Spleen (tissue), 7 donors: ENCODE measurements at regions not wholly inside any gene's neighbourhood (a gene's known extent, or its start where the extent isn't known, plus 50 kb on each side); places are given as distances from the start of the nearest gene placed in this dataset.

Experiments
- POLR2A ChIP-seq, 3 donors: fragments of 450-650 bp; IDR thresholded peaks; one replicate each; pipeline ENCODE4 v1.5.1; 2017; ENCODE audit warnings: antibody characterized with exemption in 3 of 3, mild to moderate bottlenecking in 1 of 3
- TF ChIP-seq, protein P1 (sequence below), 11 experiments: fragments of 200-600 bp in 7 of 11; fragments of 450-650 bp in 4 of 11; sonication (generic) in 4 of 11; IDR thresholded peaks in 8 of 11; conservative IDR thresholded peaks in 3 of 11; 1 replicate in 7 of 11; 2 replicates in 4 of 11; pipeline versions ENCODE4 v1.4.0 to v1.8.0; 2016 to 2021; ENCODE audit warnings: antibody characterized with exemption in 11 of 11, inconsistent platforms in 4 of 11, mild to moderate bottlenecking in 1 of 11
- donor health status: DM: no; HTN: no; CAD: no; lungs with moderate emphysema.
- donor health status: DM: no; HTN: no; CAD: no.
- donor health status: DM: no; HTN: no; CAD: no.

DNA sequence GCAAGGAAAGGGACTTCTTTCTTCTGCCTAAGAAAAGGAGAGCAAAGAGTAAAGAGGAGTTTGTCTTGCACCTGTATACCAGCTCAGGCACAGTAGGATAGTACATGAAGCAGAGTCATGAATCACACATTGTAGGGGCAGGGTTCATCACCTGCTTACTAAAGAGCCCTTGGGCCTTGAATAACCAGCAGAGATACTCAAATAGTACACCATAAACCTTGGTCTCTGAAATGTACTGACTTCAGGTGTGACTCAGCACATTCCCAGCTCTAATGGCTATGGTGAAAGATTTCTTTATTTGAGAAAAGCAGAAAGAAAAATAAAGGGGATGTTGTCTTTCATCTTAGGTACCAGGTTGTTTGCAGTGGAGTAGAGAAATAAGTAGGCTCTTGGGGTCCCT lies 122.8 kb downstream of the KDM5D start:
- TF ChIP-seq, protein P1, sequence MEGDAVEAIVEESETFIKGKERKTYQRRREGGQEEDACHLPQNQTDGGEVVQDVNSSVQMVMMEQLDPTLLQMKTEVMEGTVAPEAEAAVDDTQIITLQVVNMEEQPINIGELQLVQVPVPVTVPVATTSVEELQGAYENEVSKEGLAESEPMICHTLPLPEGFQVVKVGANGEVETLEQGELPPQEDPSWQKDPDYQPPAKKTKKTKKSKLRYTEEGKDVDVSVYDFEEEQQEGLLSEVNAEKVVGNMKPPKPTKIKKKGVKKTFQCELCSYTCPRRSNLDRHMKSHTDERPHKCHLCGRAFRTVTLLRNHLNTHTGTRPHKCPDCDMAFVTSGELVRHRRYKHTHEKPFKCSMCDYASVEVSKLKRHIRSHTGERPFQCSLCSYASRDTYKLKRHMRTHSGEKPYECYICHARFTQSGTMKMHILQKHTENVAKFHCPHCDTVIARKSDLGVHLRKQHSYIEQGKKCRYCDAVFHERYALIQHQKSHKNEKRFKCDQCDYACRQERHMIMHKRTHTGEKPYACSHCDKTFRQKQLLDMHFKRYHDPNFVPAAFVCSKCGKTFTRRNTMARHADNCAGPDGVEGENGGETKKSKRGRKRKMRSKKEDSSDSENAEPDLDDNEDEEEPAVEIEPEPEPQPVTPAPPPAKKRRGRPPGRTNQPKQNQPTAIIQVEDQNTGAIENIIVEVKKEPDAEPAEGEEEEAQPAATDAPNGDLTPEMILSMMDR (IDR thresholded peaks at IDR 0.05 in 8 of 11, conservative IDR thresholded peaks at IDR 0.05 in 3 of 11): no peak
- no peak for TF ChIP-seq POLR2A (IDR thresholded peaks at IDR 0.05)
